ENCODE measurements at regions not wholly inside any gene's neighbourhood (a gene's known extent, or its start where the extent isn't known, plus 50 kb on each side); places are given as distances from the start of the nearest gene placed in this dataset.

DNA sequence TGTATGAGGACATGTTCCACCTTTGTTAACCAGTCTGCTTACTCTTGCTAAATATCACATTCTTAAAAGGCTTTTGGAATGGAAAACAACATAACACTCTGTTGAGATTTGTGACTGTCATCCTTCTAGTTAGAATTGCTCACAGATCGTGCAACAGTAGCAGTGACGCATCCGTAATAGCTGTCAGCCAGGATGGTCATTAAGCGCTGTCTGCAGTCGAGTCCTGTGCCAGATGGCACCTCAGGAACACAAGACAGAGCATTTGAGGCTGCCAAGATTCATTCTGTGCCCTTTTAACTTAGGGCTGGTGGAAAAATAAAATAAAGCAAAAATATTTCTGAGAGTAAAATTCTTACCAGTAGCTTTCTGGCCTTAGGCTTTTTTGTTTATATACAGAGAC, 348.6 kb downstream of the ANKRD7 start:
- no peak for DNase-seq (ENCODE audit: low read depth)

DNA sequence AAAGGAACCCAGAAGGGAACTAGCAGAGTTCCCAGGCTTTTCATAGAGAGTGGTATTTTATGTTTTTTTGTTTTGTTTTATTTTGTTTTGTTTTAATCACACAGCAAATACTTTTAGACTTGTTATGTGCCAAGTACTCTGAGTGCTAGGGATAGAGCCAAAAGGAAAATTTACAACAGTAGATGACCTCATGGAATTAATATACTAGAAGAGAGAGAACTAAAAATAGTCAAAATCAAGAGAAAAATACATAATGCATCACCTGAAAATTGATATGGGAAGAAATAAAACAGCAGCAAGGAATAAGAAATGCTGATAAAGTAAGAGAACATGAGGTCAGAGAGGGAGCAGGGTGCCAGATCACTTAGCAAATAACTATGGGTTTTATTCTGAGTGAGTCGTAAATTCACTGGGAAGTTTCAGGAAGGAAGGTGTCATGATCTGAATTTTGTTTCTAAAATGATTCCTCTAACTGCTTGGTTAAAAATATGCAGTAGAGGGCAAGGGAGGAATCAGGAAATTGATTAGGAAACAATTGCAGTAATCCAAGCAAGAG, 351.0 kb downstream of the ANKRD7 start:
- DNase-seq (ENCODE audit: low read depth) = no peak

DNA sequence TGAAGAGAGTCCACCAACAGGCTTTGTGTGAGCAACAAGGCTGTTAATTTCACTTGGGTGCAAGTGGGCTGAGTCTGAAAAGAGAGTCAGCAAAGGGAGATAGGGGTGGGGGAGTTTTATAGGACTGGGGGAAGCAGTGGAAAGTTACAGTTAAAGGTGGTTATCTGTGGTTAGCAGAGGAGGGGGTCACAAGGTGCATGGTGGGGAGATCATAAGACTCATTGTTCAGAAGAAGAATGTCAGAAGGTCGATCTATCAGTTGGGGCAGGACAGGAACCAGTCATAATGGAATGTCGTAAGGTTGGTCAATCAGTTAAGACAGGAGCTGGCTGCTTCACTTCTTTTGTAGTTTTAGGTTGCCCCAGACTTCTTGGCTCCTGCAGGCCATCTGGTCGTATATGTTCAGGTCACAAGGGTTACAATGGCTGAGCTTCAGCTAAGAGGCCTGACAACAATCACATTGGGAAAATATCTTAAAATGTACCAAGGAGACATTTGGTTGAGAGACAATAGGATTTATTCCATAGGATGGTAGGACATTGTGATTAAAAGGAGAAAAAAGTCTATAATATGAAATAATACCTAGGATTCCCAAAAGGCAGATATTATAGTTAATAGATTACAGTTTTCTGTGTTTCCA, 356.4 kb downstream of the ANKRD7 start:
- DNase-seq (ENCODE audit: low read depth) = no peak

DNA sequence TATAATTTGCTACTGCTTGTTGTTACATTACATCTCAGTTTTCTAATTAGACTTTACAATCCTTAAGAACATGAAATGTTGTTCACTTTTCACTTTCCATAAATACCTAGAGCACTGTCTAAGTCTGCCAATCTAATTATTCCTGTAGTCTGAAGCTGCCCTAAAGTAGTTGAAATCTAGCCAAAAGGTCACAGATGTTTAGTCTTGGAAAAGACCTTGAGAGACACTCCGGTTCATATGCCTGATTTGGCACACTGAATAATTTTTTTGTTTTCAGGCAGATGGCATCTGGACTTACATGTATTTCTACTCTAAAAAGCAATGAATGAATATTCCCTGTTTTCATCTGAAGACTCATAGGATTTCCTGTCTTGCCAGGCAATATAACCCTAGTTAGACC, 359.1 kb downstream of the ANKRD7 start:
- no peak for DNase-seq (ENCODE audit: low read depth)

DNA sequence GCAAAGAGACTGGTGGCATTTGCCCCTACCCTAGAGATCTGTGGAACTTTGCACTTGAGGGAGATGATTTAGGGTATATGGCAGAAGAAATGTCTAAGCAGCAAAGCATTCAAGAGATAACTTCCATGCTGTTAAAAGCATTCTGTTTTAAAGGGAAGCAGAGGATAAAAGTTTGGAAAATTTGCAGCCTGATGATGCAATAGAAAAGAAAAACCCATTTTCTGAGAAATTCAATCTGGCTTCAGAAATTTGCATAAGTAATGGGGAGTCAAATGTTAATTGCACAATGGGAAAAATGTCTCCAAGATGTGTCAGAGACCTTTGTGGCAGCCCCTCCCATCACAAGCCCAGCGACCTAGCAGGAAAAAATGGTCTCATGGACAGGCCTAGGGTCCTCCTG, 361.7 kb downstream of the ANKRD7 start:
- no peak for DNase-seq (ENCODE audit: low read depth)

DNA sequence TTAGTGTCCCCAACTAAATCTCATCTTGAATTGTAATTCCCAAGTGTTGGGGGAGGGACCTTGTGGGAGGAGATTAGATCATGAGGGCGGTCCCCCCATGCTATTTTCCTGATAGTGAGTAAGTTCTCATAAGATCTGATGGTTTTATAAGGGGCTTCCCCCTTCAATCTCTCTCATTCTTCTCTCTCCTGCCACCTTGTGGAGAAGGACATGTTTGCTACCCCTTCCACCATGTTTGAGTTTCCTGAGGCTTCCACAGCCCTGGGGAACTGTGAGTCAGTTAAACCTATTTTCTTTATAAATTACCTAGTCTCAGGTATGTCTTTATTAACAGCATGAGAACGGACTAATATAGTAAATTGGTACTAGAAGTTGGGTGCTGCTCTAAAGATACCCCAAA, 365.6 kb downstream of the ANKRD7 start:
- DNase-seq (ENCODE audit: low read depth) = no peak

DNA sequence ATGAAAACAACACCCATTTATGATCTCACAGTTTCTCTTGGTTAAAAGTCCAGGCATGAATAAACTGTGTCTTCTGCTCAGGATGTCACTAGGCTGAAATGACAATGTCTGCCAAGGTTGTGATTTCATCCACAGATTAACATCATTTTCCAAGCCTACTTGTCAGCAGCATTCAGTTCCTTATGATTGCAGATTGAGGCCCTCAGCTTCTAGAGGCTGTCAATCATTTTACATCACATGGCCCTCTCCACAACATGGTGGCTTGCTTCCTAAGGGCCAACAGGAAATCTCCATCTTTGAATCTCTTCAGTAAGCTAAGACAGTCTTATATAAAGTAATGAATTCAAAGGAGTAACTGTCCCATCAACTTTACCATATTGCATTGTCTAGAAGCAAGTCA, 377.6 kb downstream of the ANKRD7 start:
- no peak for DNase-seq (ENCODE audit: low read depth)

DNA sequence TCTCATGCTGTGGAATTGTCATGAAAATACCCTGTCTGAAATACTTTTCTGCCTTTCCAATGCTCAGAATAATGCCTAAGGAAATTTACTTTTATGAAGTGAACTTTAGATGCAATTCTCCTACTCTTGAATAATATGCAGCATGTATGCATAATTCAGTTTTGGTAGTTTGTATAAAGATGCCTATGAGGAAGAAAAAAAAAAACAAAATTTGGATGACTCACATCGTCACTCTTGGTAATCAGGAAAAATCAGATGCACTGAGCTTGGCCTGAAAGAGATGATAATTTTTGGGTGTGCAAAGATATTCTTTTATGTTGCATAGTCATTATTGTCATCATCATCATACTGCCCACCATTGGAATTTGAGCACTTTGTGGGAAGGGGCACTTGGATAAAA, 382.1 kb downstream of the ANKRD7 start:
- no peak for DNase-seq (ENCODE audit: low read depth)

DNA sequence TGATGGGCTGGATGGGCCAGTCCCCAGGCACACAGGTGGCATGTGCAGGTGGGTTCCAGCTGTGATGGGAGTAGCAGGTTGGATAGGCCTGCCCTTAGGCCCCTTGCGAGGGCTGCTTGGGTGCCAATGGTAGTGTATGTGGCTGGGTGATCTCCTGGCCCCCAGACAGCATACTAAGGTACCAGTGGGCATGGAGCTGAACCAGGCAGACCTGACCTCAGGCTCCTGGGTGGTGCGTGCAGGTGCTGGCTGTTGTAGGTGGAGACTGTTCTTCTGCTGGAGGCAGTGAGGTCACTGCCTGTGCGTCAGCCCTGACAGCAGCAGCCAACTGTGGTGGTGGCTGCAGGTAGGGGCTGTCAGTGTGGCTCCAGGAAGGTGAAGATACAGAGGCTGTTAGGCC, 384.7 kb downstream of the ANKRD7 start:
- DNase-seq (ENCODE audit: low read depth) = no peak

DNA sequence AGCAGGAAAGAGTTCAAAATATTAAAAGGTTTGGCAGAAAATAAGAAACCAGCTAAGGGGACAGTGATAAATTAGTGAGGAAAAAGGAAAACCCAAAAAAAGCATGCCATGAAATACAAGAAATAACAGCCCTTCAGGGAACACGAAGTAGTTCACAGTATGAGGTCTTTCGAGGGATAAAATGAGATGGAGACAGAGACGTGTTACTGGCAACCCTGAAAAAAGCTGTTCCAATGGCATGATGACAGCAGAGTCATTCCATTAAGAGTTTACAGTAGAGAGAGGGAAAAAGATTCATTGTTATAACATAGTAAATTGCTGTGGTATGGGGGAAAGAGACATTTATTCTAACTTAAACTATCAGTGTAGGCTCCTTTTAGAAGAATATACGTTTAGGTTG, 391.2 kb downstream of the ANKRD7 start:
- no peak for DNase-seq (ENCODE audit: low read depth)

DNA sequence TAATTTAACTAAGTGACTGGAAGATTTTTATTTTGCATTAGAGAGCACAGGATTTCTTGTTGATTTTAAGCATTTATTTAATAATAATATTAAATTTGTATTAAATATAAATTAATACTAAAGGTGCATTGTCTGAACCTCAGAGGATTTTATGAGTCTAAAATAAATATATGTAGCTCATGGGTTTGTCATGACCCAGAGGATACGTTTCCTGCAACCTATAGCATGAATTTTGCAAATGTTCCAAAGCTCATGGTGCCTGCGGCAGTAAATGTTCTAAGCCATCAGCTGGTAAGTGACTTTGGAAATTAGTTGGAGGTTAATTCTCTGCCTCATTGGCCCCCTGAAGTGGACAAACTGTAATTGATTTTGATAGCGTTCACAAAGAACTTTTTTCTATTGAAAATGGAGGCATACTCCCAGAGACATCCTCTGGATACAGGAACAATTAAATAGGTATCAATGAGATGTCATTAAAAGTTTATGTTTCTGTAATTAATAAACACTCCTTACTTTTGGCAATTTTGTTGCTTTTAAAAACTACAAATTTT, 397.4 kb downstream of the ANKRD7 start:
- DNase-seq (ENCODE audit: low read depth) = no peak

DNA sequence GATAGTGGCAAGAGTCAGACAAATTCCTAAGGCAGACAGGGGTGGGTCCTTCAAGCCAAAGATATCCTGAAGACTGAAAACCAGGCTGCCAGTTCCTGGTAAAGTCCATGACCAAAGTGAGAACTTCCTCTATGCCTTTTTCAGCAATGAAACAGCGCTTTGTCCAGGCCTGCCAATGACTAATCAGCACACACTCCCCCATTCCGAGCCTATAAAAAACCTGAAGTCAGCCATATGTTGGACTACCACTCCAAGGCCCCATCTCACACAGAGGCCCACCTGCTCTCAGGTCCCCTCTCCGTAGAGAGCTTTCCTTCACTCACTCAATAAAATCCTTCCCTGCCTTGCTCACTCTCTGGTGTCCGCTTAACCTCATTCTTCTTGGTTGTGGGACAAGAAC, 402.2 kb downstream of the ANKRD7 start:
- no peak for DNase-seq (ENCODE audit: low read depth)

DNA sequence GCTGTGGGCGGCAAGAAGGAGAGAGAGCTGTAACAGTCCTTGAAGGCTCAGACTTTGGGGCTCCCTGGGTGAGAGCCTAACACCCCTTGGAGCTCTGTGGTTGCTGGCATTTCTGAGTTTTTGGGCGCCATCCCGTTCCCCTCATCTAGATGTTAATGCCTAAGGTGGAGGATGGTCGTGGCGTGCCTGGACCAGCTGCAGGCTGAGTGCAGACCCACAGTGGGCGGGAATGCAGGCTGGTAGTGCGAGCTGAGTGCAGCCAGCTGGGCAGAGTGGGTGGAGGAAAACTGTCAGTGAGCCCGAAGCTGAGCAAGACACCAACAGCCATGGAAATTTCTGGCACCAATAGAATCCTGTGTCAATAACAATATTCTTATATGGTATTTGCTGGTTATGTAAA, 403.0 kb downstream of the ANKRD7 start:
- DNase-seq (ENCODE audit: low read depth) = no peak

DNA sequence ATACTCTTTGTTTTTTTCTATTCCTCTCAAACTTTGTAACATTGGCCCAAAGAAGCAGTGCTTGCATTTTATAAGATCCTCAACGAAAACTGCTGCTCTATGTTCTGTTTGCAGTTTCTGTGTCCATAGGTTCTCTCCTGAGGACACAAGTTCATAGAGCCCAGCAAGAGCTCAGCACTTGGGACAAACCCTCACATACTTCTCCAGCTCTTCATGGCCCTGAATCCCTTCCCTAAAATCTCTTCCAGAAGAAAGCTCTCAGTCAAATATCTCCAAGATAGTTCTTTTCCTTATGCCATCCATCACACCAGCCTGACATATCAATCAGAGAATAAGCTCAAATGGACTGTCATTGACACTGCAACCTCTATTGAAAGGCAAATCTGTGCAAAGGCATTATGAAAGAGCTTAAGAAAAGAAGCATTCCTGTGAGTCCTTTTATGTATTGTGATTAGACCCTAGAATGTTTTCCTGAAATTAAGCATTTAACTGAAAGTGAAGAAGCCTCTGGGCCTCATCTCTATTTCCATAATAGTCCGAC, 405.5 kb downstream of the ANKRD7 start:
- no peak for DNase-seq (ENCODE audit: low read depth)

DNA sequence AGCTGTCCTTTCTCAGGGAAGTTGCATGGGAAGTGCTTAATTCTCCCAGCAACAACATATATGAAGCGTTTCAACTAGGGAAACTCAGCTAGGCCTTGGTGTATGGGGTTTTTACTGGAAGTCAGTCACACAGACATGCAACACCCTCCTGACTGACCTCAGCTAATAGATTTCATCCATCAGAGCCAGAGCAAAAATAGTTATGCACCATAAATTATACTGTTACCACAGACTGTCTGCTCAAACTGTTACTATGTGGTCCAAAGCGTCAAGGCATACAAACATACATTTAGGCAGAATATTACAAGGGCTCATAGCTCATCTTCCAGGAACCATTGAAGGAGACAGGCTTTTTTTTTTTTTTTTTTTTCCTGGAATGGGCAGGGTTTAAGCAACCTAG, 417.9 kb downstream of the ANKRD7 start:
- DNase-seq (ENCODE audit: low read depth) = no peak

DNA sequence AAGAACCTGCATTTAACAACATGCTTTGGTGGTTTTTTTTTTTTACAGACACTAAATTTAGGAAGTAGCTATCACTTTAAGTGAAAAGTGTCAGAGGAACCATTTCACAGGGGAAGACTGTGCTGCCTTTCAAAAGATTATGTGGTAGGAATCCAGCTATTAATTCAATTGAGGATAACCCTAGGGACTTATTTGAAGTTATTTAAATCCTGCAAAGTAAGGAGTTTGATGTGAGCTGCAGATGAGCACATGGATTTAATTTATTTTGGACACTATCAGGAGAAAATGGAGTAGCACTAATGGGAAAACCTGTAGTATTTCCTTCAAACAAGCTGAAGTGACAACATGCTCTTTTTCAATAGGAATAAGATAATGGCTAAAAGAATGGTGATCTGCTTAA, 419.8 kb downstream of the ANKRD7 start:
- no peak for DNase-seq (ENCODE audit: low read depth)

DNA sequence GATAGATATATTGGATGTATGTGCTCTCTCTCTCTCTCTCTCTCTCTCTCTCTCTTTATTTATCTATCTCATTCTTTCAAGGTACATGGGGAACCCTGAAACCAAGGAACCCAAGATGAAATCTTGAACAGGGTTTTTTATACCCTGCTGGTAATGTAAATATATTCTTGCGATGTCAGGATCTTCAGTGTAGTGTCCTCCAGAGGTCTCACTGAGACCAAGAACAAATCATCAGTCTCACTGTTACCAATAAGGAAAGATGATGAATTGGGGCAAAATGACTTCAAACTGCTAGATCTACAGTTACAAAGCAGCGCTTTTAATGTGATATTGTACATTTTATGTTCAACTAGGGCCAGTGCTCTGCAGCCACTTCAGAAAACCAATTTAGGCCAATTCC, 423.5 kb downstream of the ANKRD7 start:
- DNase-seq (ENCODE audit: low read depth) = no peak

DNA sequence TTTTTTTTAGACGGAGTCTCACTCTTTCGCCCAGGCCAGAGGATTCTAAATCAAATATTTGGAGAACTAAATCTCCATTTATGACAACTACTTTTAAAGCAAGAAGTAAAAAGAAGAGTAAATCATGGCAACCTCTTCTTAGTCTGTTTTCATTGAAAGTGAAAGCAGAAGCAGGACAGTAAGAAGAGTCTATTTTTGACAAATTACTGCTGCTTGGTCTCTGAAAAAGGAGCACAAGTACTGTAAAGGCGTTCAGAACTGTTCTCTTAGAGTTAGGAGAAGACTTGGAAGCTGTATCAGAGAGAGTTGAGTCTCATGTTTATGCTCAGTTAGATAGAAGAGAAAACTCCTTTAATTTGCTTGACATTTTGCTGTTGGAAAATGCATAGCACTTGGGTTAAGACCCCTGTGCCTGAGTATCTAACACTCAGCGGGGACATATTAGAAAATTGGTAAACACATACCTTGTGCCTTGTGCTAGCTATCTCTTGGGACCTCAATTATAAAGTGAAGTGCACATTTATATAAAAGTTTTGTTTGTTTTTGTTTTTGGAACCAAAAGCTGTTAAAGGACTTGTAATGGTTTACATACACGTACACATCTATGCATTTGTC, 433.0 kb downstream of the ANKRD7 start:
- no peak for DNase-seq (ENCODE audit: low read depth)

DNA sequence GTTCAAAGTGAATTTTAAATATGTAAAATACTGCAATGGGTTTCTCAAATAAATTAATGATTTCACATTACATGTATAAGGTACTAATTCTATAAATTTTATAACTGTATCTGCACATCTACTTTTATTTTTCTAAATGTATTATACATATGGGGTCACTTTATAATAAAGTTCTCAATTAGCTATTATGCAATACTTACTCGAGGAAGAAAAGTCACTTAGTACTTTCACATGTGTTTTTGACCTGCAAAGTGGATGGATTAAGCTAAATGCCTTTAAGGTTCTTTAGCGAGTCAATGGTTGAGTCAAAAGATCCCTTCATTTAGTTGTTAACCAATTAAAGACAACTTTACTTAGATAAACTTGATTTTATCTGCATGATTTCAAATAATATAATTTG, 437.8 kb downstream of the ANKRD7 start:
- DNase-seq (ENCODE audit: low read depth) = no peak

DNA sequence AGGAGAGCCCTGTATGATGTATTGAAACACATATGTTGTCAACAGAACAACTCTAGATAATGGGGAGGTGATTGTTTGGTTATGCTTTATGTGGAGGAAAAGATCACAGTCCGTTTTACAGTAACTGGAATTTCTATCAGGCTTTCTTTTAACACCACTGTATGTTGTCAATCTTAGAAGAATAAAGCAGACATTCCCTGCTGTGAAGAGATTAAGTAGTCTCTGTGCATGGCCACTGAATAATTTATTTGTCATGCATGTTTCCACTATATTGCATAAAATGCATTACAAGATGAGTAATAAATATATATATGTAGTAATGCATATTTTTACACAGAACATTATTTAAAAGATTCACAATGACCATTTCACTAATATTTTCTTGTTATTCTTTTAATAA, 440.0 kb downstream of the ANKRD7 start:
- no peak for DNase-seq (ENCODE audit: low read depth)

DNA sequence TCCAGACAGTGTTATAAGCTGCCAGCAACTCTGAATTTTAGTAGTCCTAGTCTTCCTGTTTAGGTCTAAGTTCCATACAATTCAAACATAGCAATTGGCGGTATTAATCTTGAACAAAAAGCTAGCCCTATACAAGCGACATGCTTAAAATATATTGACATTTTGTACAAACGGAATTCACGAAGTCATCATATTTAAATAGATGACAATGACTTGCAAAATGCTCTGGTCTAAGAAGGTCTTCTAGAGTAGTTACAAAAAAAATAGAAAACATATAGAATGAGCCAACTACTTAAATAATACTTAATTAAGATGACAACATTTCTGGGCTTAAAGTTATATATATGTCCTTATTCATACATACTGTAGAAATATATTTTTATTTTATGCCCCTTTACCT, 446.6 kb downstream of the ANKRD7 start:
- DNase-seq (ENCODE audit: low read depth) = no peak

DNA sequence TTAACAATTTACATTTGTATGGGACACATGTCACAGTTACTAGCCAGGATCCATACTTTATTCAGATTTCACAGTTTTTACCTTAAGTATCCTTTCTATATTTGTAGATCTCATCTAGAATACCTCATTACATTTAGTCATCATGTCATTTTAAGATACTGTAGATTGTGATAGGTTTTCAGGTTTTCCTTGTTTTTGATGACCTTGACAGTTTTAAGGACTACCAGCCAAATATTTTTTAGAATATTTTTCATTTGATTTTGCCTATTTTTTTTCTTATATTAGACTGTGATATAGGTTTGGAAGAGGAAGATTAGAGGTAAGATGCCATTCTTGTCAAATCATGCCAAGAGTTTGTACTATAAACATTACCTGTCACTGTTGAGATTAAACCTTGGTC, 460.3 kb downstream of the ANKRD7 start:
- DNase-seq (ENCODE audit: low read depth) = no peak

DNA sequence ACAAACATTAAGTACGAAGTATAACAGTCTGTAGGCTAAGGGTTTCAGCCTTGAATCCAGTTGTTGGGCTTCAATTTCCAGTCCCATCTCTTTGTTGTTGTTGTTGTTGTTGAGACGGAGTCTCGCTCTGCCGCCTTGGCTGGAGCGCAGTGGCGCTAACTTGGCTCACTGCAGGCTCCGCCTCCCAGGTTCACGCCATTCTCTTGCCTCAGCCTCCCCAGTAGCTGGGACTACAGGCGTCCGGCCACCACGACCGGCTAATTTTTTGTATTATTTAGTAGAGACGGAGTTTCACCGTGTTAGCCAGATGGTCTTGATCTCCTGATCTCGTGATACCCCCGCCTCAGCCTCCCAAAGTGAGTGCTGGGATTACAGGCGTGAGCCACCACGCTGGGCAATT, 464.9 kb downstream of the ANKRD7 start:
- DNase-seq (ENCODE audit: low read depth) = no peak

DNA sequence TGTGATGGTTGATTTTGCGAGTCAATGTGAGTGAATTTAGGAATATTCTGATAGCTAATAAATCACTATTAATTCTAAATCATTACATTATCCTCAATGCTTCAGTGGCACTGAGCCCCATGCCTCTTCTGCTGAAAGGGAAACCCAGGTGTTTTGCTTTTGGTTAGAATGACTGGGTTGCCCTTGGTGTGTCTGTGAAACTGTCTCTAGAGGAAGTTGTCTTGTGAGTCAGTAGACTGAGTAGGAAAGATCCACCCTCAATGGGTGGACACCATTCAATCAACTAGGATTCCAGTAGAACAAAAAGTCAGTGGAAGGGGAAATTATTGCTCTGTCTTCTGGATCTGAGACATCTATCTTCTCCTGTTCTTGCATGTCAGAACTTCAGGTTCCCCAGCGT, 472.4 kb downstream of the ANKRD7 start:
- no peak for DNase-seq (ENCODE audit: low read depth)
